ENCODE measurements at regions not wholly inside any gene's neighbourhood (a gene's known extent, or its start where the extent isn't known, plus 50 kb on each side); places are given as distances from the start of the nearest gene placed in this dataset.
"Not testable (repeated sequence)": the region's sequence is repeated elsewhere in the genome, so short reads cannot be mapped to it uniquely, and the experiment has no call there.

DNA sequence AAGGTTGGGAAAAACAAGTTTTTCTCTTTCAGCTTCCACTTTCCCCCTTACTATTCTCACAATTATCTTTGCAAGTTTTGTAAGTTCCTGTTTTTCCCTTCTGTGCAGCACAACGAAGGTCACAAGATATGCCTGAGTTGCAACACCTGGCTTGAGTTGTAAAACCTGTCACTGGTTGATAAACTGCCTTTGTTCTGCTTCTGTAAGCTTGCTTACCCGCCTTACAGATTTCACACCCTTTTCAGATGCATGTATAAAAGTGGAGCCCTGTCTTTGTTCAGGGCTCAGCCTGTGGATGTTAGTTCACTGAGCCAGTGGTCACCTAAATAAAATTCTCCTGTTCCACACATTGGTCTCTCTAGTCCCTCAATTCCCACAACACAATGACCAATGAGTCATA, 318.9 kb downstream of the UBE2NL start:
- DNase-seq = not testable (repeated sequence)

DNA sequence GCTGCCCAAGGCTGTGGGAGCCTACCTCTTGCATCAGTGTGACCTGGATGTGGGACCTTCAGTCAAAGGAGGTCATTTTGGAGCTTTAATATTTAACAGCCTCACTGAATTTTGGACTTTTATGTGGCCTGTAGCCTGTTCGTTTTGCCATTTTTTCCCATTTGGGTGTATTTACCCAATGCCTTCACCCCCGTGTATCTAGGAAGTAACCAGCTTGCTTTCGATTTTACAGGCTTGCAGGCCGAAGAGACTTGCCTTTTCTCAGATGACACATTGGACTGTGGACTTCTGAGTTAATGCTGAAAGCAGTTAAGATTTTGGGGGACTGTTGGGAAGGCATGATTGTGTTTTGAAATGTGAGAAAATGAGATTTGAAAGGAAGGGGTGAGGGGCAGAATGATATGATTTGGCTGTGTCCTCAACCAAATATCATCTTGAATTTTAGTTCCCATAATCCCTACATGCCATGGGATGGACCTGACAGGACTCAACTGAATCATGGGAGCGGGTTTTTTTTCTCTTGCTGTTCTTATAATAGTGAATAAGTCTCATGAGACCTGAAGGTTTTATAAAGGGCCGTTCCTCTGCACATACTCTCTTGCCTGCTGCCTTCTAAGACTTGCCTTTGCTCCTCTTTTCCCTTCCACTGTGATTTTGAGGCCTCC, 324.6 kb downstream of the UBE2NL start:
- not testable (repeated sequence) for DNase-seq

DNA sequence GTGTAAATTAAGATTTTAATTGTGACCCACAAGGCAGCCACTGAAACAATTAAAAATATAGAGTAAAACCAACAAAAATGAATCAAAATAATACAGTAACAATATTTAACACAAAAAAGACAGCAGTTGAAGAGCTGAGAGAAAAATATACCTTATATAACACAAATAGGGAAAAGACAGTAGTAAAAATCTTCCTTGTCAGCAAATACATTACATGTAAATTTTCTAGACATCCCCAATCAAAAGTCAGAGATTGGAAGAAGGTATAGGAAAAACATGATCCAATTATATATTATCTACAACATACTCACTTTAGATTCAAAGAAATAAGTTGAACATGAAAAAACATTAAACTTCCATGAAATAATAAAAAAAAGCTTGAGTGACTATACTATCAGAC, 330.8 kb downstream of the UBE2NL start:
- DNase-seq = no peak

DNA sequence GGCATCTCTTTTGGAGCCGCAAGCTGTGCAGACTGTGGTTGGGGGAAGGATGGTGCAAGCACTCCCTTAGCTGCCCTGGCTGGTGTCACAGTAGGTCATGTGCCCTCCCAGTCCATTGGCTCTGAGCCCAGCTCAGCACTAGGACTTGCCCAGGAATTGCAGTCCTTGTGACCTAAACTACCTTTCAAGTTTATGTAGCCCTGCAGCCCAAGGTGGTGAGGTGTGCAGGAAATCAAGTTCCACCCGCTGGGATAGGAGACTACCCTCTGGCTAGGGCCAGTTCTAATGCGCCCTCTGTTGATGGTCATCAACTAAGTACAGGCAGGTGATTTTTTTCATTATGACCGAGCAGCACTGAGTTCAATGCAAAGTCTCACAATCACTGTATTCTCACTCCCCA, 335.2 kb downstream of the UBE2NL start:
- DNase-seq = no peak

GRCh38 chrX:144231116-144231785, 347.4 kb downstream of the UBE2NL start:
- not testable (repeated sequence) for DNase-seq

GRCh38 chrX:144253356-144253755, 369.5 kb downstream of the UBE2NL start:
- DNase-seq = no peak

DNA sequence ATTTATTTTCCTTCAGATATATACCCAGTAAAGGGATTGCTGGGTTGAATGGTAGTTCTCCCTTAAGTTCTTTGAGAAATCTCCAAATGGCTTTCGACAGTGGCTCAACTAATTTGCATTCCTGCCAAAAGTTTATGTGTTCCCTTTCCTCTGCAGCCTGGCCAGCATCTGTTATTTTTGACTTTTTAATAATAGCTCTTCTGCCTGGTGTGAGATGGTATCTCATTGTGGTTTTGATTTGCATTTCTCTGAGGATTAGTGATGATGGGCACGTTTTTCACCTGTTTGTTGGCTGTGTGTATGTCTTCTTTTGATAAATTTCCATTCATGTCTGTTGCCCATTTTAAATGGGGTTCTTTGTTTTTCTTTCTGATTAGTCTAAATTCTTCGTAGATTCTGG, 375.2 kb downstream of the UBE2NL start:
- no peak for DNase-seq

GRCh38 chrX:144265641-144266040, 381.8 kb downstream of the UBE2NL start:
- no peak for DNase-seq

DNA sequence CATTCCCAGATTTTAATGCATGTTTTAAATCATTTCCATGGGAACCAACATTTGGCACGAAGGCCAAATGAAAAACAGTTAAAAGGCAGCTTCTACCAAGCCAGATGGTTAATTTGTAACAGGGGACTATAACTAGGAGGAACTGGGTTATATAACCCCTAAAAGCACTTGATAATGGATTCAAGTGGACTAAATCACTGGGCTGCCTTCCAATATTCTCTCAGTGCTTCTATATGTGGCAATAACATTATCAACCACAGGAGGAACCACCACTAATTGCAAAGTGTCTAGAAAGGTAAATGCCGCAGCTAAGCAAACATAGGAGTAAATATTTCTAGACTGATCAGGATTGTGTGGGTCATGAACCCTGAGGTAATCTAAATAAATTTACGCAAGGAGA, 391.5 kb downstream of the UBE2NL start:
- DNase-seq = no peak

DNA sequence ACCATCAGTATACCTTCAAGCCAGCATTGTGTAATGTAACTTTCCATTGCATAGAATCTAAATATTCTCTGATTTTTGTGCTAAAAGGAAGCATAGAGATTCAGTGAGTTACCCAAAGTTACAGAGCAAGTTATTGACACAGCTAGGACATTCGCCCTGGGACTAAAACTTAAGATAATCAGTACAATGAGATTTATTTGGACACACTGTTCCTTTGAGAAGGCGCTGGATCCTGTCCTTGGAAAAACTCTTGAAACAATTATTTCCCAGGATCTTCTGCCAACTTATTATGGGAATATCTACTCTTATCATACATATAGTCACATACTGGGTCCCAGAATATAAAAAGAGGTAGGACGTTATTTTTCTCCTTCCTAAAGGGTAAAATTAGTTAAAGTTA, 392.0 kb downstream of the UBE2NL start:
- no peak for DNase-seq

GRCh38 chrX:144293229-144293628, 409.4 kb downstream of the UBE2NL start:
- DNase-seq = no peak

DNA sequence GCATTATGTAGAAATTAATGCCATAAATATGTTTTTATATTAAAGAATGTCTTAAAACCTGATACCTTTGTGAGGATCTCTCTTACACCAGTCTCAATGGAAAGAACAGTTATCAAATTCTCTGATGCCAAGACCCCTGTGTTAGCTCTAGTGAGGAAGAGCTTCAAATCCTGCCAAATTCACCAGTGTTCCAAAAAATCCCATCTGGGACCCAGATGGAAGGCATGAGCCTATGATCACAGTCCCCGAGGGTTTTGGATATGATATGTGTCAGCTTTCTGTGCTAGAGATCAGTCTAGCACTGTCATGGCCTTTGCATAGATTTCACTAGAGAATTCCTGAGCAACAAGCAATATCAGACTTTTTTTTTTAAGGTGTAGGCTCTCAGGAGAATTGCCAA, 412.1 kb downstream of the UBE2NL start:
- no peak for DNase-seq

DNA sequence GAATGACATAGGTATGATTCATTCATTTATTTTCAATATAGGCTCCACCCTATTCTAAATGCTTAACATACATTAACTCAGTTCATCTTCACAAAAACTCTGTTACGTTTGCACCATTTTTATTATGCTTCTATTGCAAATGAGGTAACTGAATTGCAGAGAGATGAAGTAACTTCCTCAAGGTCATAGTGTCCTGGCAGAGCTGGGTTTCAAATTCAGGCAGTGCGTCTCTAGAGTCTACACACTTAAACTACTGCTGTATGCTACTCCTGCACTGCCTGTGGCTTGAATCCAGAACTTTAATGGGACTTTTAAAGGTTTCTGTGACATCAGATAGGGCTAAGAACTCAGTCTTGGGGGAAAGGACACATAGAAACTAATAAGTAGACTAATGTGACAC, 413.4 kb downstream of the UBE2NL start:
- no peak for DNase-seq

- DNase-seq = no peak
Measured at GRCh38 chrX:144327495-144327894, 443.6 kb downstream of the UBE2NL start.

DNA sequence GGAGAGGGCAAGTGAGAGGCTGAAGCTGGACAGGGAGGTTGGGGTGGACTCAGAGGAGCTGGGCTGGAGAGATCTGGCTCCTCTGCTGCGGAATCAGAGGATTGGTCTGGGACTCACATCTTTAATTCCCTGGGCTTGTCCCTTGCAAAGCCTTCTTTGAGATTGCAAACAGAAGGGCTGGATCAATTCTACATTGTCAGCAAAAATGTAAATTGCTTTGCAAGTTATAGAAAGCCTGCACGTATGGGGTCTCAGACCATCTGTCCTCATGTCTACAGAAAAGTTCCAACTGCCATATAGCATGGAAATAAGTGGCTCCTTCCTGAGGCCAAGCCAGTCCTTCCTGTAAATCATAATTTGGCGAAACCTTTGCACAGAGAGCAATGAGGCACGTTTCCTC, 449.6 kb downstream of the UBE2NL start:
- no peak for DNase-seq

GRCh38 chrX:144334577-144334976, 450.7 kb downstream of the UBE2NL start:
- peak; percentile 26 for DNase-seq

- peak; percentile 3 for DNase-seq
Measured at GRCh38 chrX:144335402-144335801, 451.5 kb downstream of the UBE2NL start.

- DNase-seq = no peak
Measured at GRCh38 chrX:144379156-144379555, 495.3 kb downstream of the UBE2NL start.

DNA sequence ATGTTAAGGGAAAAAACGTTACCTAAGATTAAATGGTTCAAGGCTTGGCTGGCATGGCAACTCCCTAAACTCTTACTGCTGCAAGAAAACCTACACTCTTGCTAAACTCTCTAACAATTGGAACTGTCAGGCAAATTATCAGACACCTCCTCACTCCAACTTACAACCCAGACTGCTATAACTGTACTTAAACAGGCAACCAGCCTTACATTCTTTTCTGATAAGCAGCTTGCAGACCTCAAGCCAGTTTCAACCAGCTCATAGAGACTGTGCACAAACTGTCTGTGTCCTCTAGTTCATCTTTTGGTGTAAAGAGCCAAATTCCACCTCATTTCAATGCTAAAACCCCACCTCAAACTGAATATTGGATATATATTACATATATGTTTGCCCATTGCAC, 504.9 kb downstream of the UBE2NL start:
- DNase-seq = no peak

Measured in activated CD4-positive, alpha-beta T cell treated with anti-CD3 and anti-CD28 coated beads, Interleukin-2, Interleukin-6, amounts not matched to agents 100 ng/mL and 50 ng/mL, durations not matched to agents 16 hours and 8 hours (primary cell).